ENCODE measurements at regions not wholly inside any gene's neighbourhood (a gene's known extent, or its start where the extent isn't known, plus 50 kb on each side); places are given as distances from the start of the nearest gene placed in this dataset.

DNA sequence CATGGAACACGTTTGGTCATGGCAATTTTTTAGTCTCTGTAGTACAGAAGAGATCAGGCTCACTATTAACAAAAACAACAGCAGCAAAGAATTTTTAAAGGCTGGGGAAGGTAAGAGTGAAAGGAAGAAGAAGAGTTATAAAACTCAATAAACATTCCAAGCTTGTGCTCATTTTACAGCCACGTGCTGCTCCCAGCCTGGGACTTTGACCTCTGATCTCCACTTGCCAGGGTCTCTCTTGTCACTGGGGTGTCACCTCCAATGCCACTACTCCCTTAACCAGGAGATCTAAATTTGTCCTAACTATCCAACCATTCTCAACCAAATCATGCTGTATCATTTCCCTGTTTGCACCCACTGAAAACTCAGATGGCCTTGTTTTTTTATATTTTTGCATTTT is 605.1 kb downstream of the VRK1 start:
- TF ChIP-seq, protein P1, sequence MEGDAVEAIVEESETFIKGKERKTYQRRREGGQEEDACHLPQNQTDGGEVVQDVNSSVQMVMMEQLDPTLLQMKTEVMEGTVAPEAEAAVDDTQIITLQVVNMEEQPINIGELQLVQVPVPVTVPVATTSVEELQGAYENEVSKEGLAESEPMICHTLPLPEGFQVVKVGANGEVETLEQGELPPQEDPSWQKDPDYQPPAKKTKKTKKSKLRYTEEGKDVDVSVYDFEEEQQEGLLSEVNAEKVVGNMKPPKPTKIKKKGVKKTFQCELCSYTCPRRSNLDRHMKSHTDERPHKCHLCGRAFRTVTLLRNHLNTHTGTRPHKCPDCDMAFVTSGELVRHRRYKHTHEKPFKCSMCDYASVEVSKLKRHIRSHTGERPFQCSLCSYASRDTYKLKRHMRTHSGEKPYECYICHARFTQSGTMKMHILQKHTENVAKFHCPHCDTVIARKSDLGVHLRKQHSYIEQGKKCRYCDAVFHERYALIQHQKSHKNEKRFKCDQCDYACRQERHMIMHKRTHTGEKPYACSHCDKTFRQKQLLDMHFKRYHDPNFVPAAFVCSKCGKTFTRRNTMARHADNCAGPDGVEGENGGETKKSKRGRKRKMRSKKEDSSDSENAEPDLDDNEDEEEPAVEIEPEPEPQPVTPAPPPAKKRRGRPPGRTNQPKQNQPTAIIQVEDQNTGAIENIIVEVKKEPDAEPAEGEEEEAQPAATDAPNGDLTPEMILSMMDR (IDR thresholded peaks at IDR 0.05; ENCODE audit: control extremely low read depth, extremely low read depth, low read depth, missing control alignments) = no peak

DNA sequence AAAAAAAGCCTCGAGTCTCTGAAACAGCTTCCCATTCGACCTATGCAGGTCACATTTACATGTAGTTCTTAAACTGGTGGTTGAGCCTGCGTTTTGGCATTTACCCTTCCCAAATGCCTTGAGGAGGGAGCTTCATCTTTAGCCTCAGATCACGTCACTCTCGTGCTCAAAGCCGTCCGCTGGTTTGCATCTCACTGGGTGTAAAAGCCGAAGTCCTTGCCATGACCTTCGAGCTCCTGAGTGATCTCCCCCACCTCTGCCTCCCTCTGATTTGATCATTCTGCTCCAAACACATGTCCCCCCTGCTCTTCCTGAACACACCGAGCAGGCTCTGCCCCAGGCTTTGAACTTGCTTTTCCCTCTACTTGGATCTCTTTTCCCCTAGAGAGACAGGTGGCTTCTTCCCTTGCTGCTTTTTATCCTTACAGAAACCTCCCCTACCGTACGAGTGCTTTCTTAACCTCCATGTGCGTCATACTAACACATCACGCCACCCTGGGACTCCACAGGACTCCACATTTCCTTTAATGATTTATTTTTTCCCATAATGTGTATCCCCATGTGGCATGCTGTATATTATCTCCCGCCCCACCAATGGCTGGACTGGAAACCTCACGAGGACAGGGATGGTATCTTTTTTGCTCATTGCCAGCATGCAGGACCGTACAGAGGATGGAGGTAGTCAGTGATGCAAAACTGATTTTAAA is 610.7 kb downstream of the VRK1 start:
- CTCF ChIA-PET = no interaction called here
- POLR2A ChIA-PET = no interaction called here
- DNase-seq (ENCODE audit: extremely low spot score) = no peak
- TF ChIP-seq, protein P1 (IDR thresholded peaks at IDR 0.05; ENCODE audit: control extremely low read depth, extremely low read depth, low read depth, missing control alignments) = no peak

More for the DNA sequence above, 605.1 kb downstream of the VRK1 start:
- POLR2A ChIA-PET = no interaction called here
- CTCF ChIA-PET = no interaction called here
- DNase-seq (ENCODE audit: extremely low spot score) = no peak

DNA sequence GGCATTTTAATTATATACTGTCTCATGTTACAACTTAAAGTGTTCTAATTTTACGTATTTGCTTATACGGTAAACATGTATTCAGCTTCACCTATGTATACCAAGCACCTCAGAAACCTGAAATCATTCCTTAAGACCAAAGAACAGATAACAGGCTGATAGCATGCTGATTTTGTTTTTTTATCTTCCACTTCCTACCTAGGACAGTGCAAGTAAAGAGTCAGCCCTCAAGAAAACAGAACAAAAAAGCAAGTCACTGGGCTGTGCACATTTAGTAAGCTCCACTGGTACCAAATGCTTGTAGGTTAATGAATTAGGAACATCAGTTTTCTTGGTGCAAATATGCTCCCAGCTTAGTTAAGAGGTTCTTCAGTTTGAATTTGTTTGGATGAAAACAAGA is 611.3 kb downstream of the VRK1 start:
- CTCF ChIA-PET = no interaction called here
- POLR2A ChIA-PET = no interaction called here
- TF ChIP-seq, protein P1 (IDR thresholded peaks at IDR 0.05; ENCODE audit: control extremely low read depth, extremely low read depth, low read depth, missing control alignments) = no peak
- no peak for DNase-seq (ENCODE audit: extremely low spot score)

DNA sequence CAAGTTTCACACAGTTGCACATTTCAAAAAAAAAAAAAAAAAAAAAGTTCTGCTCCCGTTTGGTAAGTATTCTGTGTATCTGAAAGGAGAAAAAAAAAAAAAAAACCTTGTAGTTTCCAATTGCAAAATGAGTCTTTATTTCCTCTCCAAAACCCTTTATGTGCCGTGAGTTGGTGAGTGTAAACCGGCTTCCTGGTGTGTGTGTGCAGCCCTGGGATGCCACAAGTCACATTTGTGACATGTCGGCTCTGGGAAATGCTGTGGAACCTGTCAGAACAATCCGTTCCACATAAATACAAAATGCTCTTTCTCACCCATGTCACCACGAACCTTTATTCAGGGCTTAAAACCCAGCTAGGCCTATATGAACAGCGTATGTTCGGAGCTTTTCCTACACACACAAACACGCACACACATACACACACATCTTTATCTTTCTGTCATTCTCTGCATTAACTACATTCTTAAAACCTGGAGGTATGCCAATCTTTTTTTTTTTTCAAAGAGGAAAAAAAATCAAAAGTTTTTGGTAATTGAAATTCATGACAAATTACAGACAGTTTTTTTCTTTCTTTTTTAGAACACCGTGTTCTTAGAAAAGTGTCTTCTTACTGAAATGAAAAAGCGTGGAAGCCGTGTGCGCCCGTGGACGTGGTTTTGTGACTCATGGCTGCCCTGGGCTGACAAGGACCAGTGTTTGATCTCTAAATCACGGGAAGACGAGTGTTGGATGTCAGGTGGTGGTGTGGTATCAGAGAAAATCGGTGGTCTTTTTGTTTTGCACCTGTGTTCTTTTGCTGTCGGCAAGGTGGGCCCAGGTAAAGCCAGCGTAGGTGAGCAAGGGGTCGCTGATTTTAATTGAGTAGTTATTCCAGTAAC is 612.0 kb downstream of the VRK1 start:
- TF ChIP-seq, protein P1 (IDR thresholded peaks at IDR 0.05; ENCODE audit: control extremely low read depth, extremely low read depth, low read depth, missing control alignments) = no peak
- ChIA-PET POLR2A (no interaction called here), CTCF (no interaction called here)
- DNase-seq (ENCODE audit: extremely low spot score) = no peak

DNA sequence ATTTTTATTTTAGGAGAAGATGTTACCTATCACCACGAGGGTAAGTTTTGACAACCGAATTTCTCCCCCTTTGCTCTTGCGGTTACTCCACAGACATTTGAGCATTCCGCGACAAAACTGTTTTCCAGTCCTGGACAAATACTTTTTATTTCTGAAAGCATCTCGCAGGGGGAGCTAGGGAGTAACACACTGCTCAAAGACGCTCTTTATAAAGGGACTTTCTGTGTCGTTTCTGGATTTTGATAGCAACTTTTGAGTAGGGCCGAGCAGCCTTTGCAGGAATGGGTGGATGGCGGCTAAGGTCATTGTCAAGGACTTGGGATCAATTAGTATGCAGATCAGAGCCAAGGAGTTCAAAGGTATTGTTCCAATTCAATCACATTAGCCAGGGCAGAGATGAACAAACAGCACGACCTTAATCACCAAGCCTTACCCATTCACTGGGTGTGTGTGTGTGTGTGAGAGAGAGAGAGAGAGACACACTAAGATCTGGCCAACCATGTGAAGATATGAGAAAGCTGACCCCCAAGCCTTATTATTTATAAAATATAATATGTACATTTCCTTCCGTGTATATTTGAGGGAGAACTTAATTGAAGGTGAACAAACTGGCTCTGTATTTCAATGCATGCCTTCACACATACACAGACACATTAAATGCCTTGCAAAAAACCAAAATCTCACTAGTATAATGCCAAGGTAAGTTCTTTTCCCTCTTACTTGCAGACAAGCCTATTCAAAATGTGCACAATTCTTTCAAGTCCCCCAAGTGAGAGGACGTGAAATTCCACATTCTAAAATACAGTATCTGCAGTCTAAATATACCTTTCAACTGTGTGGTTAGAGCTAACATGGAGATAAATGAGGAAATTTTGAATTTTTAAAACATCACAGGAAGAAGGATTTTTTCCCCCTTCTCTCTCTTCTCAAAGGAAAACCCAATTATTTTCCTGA is 613.8 kb downstream of the VRK1 start:
- POLR2A ChIA-PET = no interaction called here
- no peak for DNase-seq (ENCODE audit: extremely low spot score)
- CTCF ChIA-PET = no interaction called here
- TF ChIP-seq, protein P1 (IDR thresholded peaks at IDR 0.05; ENCODE audit: control extremely low read depth, extremely low read depth, low read depth, missing control alignments) = no peak

DNA sequence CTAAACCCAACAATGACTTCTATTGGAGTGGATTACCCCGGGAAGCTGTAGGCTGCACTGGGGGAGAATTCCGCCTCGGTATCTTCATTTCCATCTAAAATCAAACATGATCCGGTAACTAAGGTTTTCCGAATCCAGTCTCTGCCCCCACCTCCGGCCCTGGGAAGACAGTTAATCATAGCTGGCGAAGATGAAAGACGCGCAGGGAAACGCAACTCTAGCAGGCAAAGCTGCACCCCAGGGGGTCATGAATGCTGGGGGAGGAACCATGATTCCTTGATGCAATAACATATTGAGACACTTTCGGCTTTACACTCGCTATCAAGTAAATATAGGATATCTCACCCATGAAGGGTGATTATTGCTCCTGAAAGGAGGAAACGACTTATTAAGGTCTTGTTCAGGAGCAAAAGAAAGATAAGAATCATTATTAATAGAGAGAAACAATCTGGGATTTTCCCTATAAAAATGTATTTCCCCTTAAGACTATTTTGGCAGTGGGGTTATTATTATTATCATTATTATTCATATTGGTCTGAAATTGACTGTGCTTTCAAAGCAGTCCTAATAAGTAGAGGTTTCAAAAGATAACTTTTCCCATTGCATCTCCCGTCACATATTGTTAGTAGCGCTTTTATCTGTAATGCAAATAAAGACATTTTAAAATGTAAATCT is 614.9 kb downstream of the VRK1 start:
- DNase-seq (ENCODE audit: extremely low spot score) = no peak
- POLR2A ChIA-PET = no interaction called here
- CTCF ChIA-PET = no interaction called here
- TF ChIP-seq, protein P1 (IDR thresholded peaks at IDR 0.05; ENCODE audit: control extremely low read depth, extremely low read depth, low read depth, missing control alignments) = no peak
